ENCODE measurements at regions not wholly inside any gene's neighbourhood (a gene's known extent, or its start where the extent isn't known, plus 50 kb on each side); places are given as distances from the start of the nearest gene placed in this dataset.

GRCh38 chr22:48667289-48667688 lies 1160.4 kb downstream of the BRD1 start:
- DNase-seq (ENCODE audit: insufficient read length, low spot score) (no peak), FAIRE-seq (no peak)
- no peak for TF ChIP-seq CTCF (IDR thresholded peaks at IDR 0.05; ENCODE audit: insufficient read depth, missing control alignments)

GRCh38 chr22:48666620-48667019 lies 1161.1 kb downstream of the BRD1 start:
- no peak for TF ChIP-seq CTCF (IDR thresholded peaks at IDR 0.05; ENCODE audit: insufficient read depth, missing control alignments)
- DNase-seq (ENCODE audit: insufficient read length, low spot score) (no peak), FAIRE-seq (no peak)

GRCh38 chr22:48665311-48665995 lies 1162.2 kb downstream of the BRD1 start:
- FAIRE-seq (no peak), DNase-seq (ENCODE audit: insufficient read length, low spot score) (no peak)
- no peak for TF ChIP-seq CTCF (IDR thresholded peaks at IDR 0.05; ENCODE audit: insufficient read depth, missing control alignments)

GRCh38 chr22:48664586-48664985 lies 1163.1 kb downstream of the BRD1 start:
- DNase-seq (ENCODE audit: insufficient read length, low spot score) (no peak), FAIRE-seq (no peak)
- TF ChIP-seq CTCF (IDR thresholded peaks at IDR 0.05; ENCODE audit: insufficient read depth, missing control alignments): no peak

- no peak for DNase-seq (ENCODE audit: insufficient read length, low spot score)
- FAIRE-seq: no peak
- no peak for TF ChIP-seq CTCF (IDR thresholded peaks at IDR 0.05; ENCODE audit: insufficient read depth, missing control alignments)
Observed at GRCh38 chr22:48663297-48663696, 1164.4 kb downstream of the BRD1 start.

GRCh38 chr22:48662476-48663135 lies 1165.1 kb downstream of the BRD1 start:
- DNase-seq (ENCODE audit: insufficient read length, low spot score) (no peak), FAIRE-seq (no peak)
- no peak for TF ChIP-seq CTCF (IDR thresholded peaks at IDR 0.05; ENCODE audit: insufficient read depth, missing control alignments)

- no peak for FAIRE-seq
- DNase-seq (ENCODE audit: insufficient read length, low spot score): no peak
- no peak for TF ChIP-seq CTCF (IDR thresholded peaks at IDR 0.05; ENCODE audit: insufficient read depth, missing control alignments)
Observed at GRCh38 chr22:48661984-48662383, 1165.7 kb downstream of the BRD1 start.

Data from D721Med (cell line).